ENCODE measurements at regions not wholly inside any gene's neighbourhood (a gene's known extent, or its start where the extent isn't known, plus 50 kb on each side); places are given as distances from the start of the nearest gene placed in this dataset.

DNA sequence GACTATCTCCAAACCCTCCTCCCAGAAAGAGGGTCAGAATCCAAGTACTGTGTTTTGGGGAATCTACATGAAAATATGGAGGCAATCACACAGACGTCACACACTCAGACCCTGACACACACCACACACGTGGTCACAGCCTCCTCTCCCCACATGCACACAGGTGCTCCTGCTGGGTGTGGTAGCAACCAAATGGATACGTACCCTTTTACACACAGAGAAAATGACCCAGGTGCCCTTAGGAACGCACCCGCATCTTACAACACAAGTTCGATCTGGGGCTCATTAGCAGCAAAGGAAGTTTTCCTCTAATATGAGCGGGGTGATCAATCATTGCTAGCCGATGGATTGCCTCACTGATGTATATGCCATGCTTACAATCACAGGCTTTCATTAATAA lies 480.2 kb upstream of the KLF4 start:
- no peaks in the 10 kb centered on the region for H3K9me3 Mint-ChIP-seq (ENCODE audit: insufficient read depth)
- Histone ChIP-seq H3K4me3 (ENCODE audit: control extremely low read depth in 1 of 5, extremely low read depth in 1 of 5, insufficient read depth in 1 of 5, low read depth in 2 of 5, low read length in 4 of 5) (no peak overlapping the region), H3K36me3 (replicated peaks in 1 of 2; ENCODE audit: control extremely low read depth in 1 of 2, control insufficient read depth in 1 of 2, extremely low read depth in 1 of 2, insufficient read depth in 2 of 2, low read length in 1 of 2) (no peaks in the 10 kb centered on the region), H3K27ac (ENCODE audit: low read length in 2 of 2) (no peak overlapping the region), H3K4me1 (ENCODE audit: control insufficient read depth in 2 of 2, insufficient read depth in 2 of 2, low read length in 2 of 2) (no peaks in the 10 kb centered on the region), H3K79me2 (ENCODE audit: control insufficient read depth, insufficient read depth, low read length) (no peaks in the 10 kb centered on the region), H3K4me2 (replicated peaks; ENCODE audit: low read depth, low read length, poor library complexity, severe bottlenecking) (no peak overlapping the region), H3K9ac (ENCODE audit: low read length) (no peak overlapping the region), H3K27me3 (replicated peaks in 1 of 4; ENCODE audit: control extremely low read depth in 1 of 4, control insufficient read depth in 3 of 4, insufficient read depth in 4 of 4, low read length in 3 of 4) (no peaks in the 10 kb centered on the region), H4K20me1 (ENCODE audit: control insufficient read depth, insufficient read depth, low read length, poor library complexity, severe bottlenecking) (no peaks in the 10 kb centered on the region), H3K9me3 (ENCODE audit: control extremely low read depth in 1 of 3, control insufficient read depth in 2 of 3, insufficient read depth in 1 of 3, low read length in 2 of 3) (no peaks in the 10 kb centered on the region), H2AFZ (ENCODE audit: insufficient read depth, low read depth, low read length, poor library complexity, severe bottlenecking) (no peak overlapping the region)
- no peak for ATAC-seq (ENCODE audit: low read depth)
- DNase-seq = no peak
- no peak for TF ChIP-seq EZH2 (IDR thresholded peaks at IDR 0.05; ENCODE audit: borderline replicate concordance, insufficient read depth, low read depth, low read length, poor library complexity, severe bottlenecking)
- TF ChIP-seq, protein P1, sequence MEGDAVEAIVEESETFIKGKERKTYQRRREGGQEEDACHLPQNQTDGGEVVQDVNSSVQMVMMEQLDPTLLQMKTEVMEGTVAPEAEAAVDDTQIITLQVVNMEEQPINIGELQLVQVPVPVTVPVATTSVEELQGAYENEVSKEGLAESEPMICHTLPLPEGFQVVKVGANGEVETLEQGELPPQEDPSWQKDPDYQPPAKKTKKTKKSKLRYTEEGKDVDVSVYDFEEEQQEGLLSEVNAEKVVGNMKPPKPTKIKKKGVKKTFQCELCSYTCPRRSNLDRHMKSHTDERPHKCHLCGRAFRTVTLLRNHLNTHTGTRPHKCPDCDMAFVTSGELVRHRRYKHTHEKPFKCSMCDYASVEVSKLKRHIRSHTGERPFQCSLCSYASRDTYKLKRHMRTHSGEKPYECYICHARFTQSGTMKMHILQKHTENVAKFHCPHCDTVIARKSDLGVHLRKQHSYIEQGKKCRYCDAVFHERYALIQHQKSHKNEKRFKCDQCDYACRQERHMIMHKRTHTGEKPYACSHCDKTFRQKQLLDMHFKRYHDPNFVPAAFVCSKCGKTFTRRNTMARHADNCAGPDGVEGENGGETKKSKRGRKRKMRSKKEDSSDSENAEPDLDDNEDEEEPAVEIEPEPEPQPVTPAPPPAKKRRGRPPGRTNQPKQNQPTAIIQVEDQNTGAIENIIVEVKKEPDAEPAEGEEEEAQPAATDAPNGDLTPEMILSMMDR (IDR thresholded peaks at IDR 0.05) = no peak
- intact Hi-C loops (cut with micrococcal nuclease) = no loop called here
- no peak overlapping the region for H3K27ac Mint-ChIP-seq
- H3K4me3 Mint-ChIP-seq = no peak overlapping the region
- no peaks in the 10 kb centered on the region for H3K4me1 Mint-ChIP-seq
- H3K27me3 Mint-ChIP-seq = peaks cover 8% of the 10 kb centered on the region
- ChIA-PET CTCF (no interaction called here), POLR2A (no interaction called here)
- WGBS (ENCODE audit: insufficient coverage) = 85% methylated on average over 8 of the region's 8 CpGs

DNA sequence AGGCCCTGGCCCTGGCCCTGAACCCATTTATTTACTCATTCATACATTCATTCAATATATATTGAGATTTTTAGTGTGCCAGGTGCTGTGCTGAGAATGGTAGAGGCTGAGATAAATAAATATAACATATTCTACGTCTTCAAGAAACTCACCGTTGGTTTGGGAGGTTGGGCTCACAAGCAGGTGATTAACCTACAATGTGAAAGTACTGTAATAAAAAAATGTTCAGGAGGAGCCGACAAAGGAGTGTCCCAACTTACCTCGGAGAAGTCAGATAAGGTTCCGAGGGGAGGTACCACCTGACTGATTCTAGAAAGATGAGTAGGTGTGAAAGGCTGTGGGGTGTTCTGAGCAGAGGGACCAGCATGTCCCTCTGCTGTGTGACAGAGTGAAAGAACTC lies 479.6 kb upstream of the KLF4 start:
- Histone ChIP-seq H3K9me3 (ENCODE audit: control extremely low read depth in 1 of 3, control insufficient read depth in 2 of 3, insufficient read depth in 1 of 3, low read length in 2 of 3) (no peaks in the 10 kb centered on the region), H3K9ac (ENCODE audit: low read length) (no peak overlapping the region), H3K4me1 (ENCODE audit: control insufficient read depth in 2 of 2, insufficient read depth in 2 of 2, low read length in 2 of 2) (no peaks in the 10 kb centered on the region), H4K20me1 (ENCODE audit: control insufficient read depth, insufficient read depth, low read length, poor library complexity, severe bottlenecking) (no peaks in the 10 kb centered on the region), H3K27me3 (replicated peaks in 1 of 4; ENCODE audit: control extremely low read depth in 1 of 4, control insufficient read depth in 3 of 4, insufficient read depth in 4 of 4, low read length in 3 of 4) (no peaks in the 10 kb centered on the region), H3K4me2 (replicated peaks; ENCODE audit: low read depth, low read length, poor library complexity, severe bottlenecking) (no peak overlapping the region), H3K79me2 (ENCODE audit: control insufficient read depth, insufficient read depth, low read length) (no peaks in the 10 kb centered on the region), H3K4me3 (ENCODE audit: control extremely low read depth in 1 of 5, extremely low read depth in 1 of 5, insufficient read depth in 1 of 5, low read depth in 2 of 5, low read length in 4 of 5) (no peak overlapping the region), H3K36me3 (replicated peaks in 1 of 2; ENCODE audit: control extremely low read depth in 1 of 2, control insufficient read depth in 1 of 2, extremely low read depth in 1 of 2, insufficient read depth in 2 of 2, low read length in 1 of 2) (no peaks in the 10 kb centered on the region), H3K27ac (ENCODE audit: low read length in 2 of 2) (no peak overlapping the region), H2AFZ (ENCODE audit: insufficient read depth, low read depth, low read length, poor library complexity, severe bottlenecking) (no peak overlapping the region)
- Mint-ChIP-seq H3K9me3 (ENCODE audit: insufficient read depth) (no peaks in the 10 kb centered on the region), H3K4me3 (no peak overlapping the region), H3K27me3 (peaks cover 8% of the 10 kb centered on the region), H3K4me1 (no peaks in the 10 kb centered on the region), H3K27ac (no peak overlapping the region)
- ATAC-seq (ENCODE audit: low read depth) = no peak
- CTCF ChIA-PET = no interaction called here
- no peak for DNase-seq
- intact Hi-C loops (cut with micrococcal nuclease) = no loop called here
- WGBS (ENCODE audit: insufficient coverage) = 100% methylated on average over 4 of the region's 5 CpGs
- POLR2A ChIA-PET = no interaction called here
- TF ChIP-seq, protein P1 (IDR thresholded peaks at IDR 0.05) = no peak
- TF ChIP-seq EZH2 (IDR thresholded peaks at IDR 0.05; ENCODE audit: borderline replicate concordance, insufficient read depth, low read depth, low read length, poor library complexity, severe bottlenecking) = no peak

Data from B cell (primary cell).